GM23248 (cell line): ENCODE measurements at regions not wholly inside any gene's neighbourhood (a gene's known extent, or its start where the extent isn't known, plus 50 kb on each side); places are given as distances from the start of the nearest gene placed in this dataset.

ENCODE experiments used
- EZH2 ChIP-seq: fragments of 200-600 bp; sonication (generic); IDR thresholded peaks from 2 replicates; pipeline ENCODE4 v1.6.1; 2018; ENCODE audit warnings: antibody characterized with exemption, mild to moderate bottlenecking; ENCODE audit not compliant: insufficient read depth, poor library complexity, severe bottlenecking
- EZH2phosphoT487 ChIP-seq: fragments of 200-600 bp; sonication (generic); IDR thresholded peaks from 2 replicates; pipeline ENCODE4 v1.6.1; 2018; ENCODE audit warnings: antibody characterized with exemption, moderate library complexity, mild to moderate bottlenecking, low read depth; ENCODE audit not compliant: insufficient read depth

GRCh38 chr20:60132162-60132826 is 174.1 kb downstream of the CDH26 start:
- TF ChIP-seq EZH2 (no peak), EZH2phosphoT487 (no peak)
